GM06990 (cell line): ENCODE measurements at regions not wholly inside any gene's neighbourhood (a gene's known extent, or its start where the extent isn't known, plus 50 kb on each side); places are given as distances from the start of the nearest gene placed in this dataset.

Experiments
- DNase-seq: peaks from one replicate; pipeline ENCODE4 v3.0.0-alpha.2; 2011; ENCODE audit not compliant: insufficient read length; ENCODE audit errors: extremely low read depth
- H3K27me3 ChIP-seq: replicated peaks from 2 replicates; pipeline ENCODE4 v1.6.0; 2011; ENCODE audit warnings: low read length; ENCODE audit not compliant: control insufficient read depth, insufficient read depth
- H3K36me3 ChIP-seq: 2 replicates; pipeline ENCODE4 v1.5.1; 2011; ENCODE audit warnings: low read length; ENCODE audit not compliant: control insufficient read depth, insufficient read depth
- H3K4me3 ChIP-seq: replicated peaks from 2 replicates; pipeline ENCODE4 v1.5.1; 2011; ENCODE audit warnings: low read depth, mild to moderate bottlenecking, control low read depth, low read length
- CTCF ChIP-seq: IDR thresholded peaks from 2 replicates; pipeline ENCODE4 v1.5.1; 2011; ENCODE audit warnings: low read length, control low read depth, mild to moderate bottlenecking, inconsistent platforms; ENCODE audit not compliant: insufficient read depth, poor library complexity, severe bottlenecking

DNA sequence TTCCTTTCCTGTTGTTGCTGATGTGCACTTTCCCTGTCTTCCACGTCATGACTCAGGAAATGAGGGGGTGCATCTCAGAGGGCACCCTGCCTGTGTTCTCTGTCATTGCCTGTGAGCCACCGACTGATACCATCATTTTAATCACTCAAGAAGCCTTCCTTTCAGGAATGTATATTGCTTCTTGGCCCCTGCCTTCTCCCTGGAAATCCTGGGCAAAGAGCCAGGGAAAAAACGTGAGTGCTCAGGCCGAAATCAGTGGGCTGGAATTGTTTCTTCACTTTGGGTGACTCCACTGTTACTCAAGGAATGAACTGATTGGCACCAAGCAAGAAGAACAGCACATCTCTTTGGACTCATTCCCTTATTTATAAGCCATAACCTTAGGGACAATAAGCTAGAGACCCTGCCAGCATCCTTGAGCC, 126.1 kb downstream of the SNX18 start:
- no peak overlapping the region for H3K4me3 ChIP-seq
- DNase-seq = no peak
- no peaks in the 10 kb centered on the region for H3K36me3 ChIP-seq
- H3K27me3 ChIP-seq = no peaks in the 10 kb centered on the region
- no peak for TF ChIP-seq CTCF

- H3K27me3 ChIP-seq = no peaks in the 10 kb centered on the region
- H3K4me3 ChIP-seq = no peak overlapping the region
- TF ChIP-seq CTCF = no peak
- no peaks in the 10 kb centered on the region for H3K36me3 ChIP-seq
- no peak for DNase-seq
These were observed 122.1 kb downstream of the SNX18 start for GRCh38 chr5:54639621-54640020.

GRCh38 chr5:54638106-54638505, 120.5 kb downstream of the SNX18 start:
- no peak for DNase-seq
- TF ChIP-seq CTCF = no peak
- no peaks in the 10 kb centered on the region for H3K36me3 ChIP-seq
- H3K4me3 ChIP-seq = no peak overlapping the region
- no peaks in the 10 kb centered on the region; the same call in 1 of the 2 replicates for H3K27me3 ChIP-seq

DNA sequence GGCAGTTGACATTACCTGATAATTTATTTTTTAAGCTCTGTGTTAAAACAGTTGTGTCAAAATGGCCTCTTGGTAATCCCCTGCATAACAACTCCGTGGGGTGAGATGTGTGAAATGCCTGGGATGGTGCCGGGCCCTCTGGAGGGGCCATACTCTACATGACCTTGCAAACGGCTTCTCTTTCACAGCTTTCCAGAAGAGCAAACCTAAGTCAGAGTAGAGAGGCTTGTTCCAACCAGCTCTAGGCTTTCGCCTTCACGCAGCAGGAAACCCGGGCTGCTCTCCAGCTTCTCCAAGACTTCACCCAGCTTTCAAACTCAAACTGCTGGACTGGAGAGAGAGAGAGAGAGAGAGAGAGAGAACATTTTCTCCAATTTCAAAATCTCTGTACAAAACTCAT, 120.1 kb downstream of the SNX18 start:
- H3K4me3 ChIP-seq = no peak overlapping the region
- no peak for DNase-seq
- TF ChIP-seq CTCF = no peak
- no peaks in the 10 kb centered on the region for H3K36me3 ChIP-seq
- no peaks in the 10 kb centered on the region; the same call in 1 of the 2 replicates for H3K27me3 ChIP-seq

DNA sequence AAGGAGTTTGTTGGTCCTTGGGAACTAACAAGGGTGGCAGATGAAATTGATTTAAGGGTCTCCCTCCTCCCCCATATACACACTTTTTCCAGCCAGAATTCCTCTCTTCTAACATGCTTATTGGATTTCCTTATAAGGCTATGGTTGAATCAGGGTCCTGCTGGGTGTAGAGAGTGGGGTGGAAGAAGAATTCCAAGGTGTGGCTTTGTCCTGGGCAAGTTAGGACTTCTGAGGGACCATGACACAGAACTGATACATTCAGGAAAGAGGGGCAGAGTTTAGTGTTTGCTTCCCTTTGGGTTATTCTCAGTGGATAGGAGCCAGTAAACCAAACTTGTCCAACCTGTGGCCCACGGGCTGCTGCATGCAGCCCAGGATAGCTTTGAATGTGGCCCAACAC, 116.5 kb downstream of the SNX18 start:
- Histone ChIP-seq H3K4me3 (no peak overlapping the region), H3K27me3 (no peaks in the 10 kb centered on the region; the same call in none of the 2 replicates), H3K36me3 (no peaks in the 10 kb centered on the region)
- no peak for TF ChIP-seq CTCF
- no peak for DNase-seq

DNA sequence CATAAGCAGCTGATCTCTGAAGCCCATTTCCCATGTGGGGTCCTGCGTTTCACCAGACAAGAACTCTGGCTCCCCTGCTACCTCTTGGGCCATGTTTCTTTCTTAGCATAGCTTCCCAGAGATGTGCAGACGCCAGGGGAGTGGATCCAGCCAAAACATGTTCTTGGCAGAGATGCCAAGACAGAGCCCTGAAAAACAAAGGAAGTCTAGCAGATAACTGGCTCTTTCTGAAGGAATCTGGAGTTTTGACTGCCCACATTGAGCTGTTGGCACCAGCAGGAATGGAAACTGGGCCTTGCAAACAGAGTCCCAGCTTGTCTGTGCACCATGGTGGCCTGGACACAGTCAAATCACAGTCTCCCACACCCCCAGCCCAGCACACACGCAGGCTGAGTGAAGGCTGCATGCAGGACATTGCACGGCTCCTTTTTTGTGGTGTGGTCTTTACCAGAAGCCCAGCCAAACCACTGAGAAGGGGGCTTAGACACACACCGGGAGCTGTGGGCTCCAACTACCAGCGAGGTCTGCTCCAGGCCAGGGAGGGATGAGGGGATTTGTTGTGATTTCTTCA, 114.7 kb downstream of the SNX18 start:
- no peak for TF ChIP-seq CTCF

More for the DNA sequence above, 114.7 kb downstream of the SNX18 start:
- DNase-seq = no peak
- Histone ChIP-seq H3K27me3 (no peaks in the 10 kb centered on the region; the same call in none of the 2 replicates), H3K36me3 (no peaks in the 10 kb centered on the region), H3K4me3 (no peak overlapping the region)
